H1 (cell line): ENCODE measurements at regions not wholly inside any gene's neighbourhood (a gene's known extent, or its start where the extent isn't known, plus 50 kb on each side); places are given as distances from the start of the nearest gene placed in this dataset.

ENCODE experiments used
- CTCF ChIA-PET: fragments of 300-600 bp; sonication (Branson Sonifier 250); formaldehyde crosslinking; loops from one replicate; lab custom pipeline; 2021; ENCODE audit not compliant: partially characterized antibody; lab: Charles Lee
- POLR2A ChIA-PET: fragments of 300-600 bp; sonication (Branson Sonifier 250); formaldehyde crosslinking; loops from one replicate; lab custom pipeline; 2021; ENCODE audit warnings: inconsistent platforms; ENCODE audit not compliant: partially characterized antibody; lab: Charles Lee
- DNase-seq, 2 experiments: peaks; one replicate each; pipeline versions ENCODE4 v3.0.0 to v3.0.0-alpha.2; 2010 to 2022; ENCODE audit warnings: low spot score in 2 of 2, low read depth in 1 of 2, mixed read lengths in 1 of 2
- FAIRE-seq: peaks from 2 replicates; lab custom pipeline; 2011; peaks lifted over from hg19 to GRCh38; lab: Jason Lieb, UNC
- H2AFZ ChIP-seq: 2 replicates; pipeline ENCODE4 v1.8.1; 2012; ENCODE audit warnings: low read length, inconsistent platforms
- H2AK5ac ChIP-seq: 2 replicates; pipeline ENCODE4 v1.6.1; 2013; ENCODE audit warnings: low read depth, low read length
- H2BK120ac ChIP-seq: replicated peaks from 2 replicates; pipeline ENCODE3; 2013; ENCODE audit warnings: low read depth, low read length, inconsistent platforms
- H2BK12ac ChIP-seq: 2 replicates; pipeline ENCODE4 v1.6.1; 2013; ENCODE audit warnings: low read depth, low read length
- H2BK15ac ChIP-seq: 2 replicates; pipeline ENCODE4 v1.6.1; 2013; ENCODE audit warnings: low read length
- H2BK20ac ChIP-seq: 2 replicates; pipeline ENCODE4 v1.6.1; 2013; ENCODE audit warnings: low read length
- H2BK5ac ChIP-seq: 2 replicates; pipeline ENCODE4 v1.6.1; 2013; ENCODE audit warnings: low read depth, low read length
- H3K14ac ChIP-seq: 2 replicates; pipeline ENCODE4 v1.6.1; 2013; ENCODE audit warnings: inconsistent platforms; ENCODE audit not compliant: insufficient read length
- H3K18ac ChIP-seq: 2 replicates; pipeline ENCODE4 v1.6.1; 2013; ENCODE audit warnings: low read length; ENCODE audit errors: extremely low read depth
- H3K23ac ChIP-seq: 2 replicates; pipeline ENCODE4 v1.6.1; 2013; ENCODE audit warnings: inconsistent platforms; ENCODE audit not compliant: insufficient read length
- H3K23me2 ChIP-seq: 2 replicates; pipeline ENCODE4 v1.6.1; 2013; ENCODE audit warnings: low read depth, low read length
- H3K27ac ChIP-seq: 2 replicates; pipeline ENCODE4 v1.6.1; 2011; ENCODE audit warnings: low read depth, low read length, inconsistent platforms
- H3K27me3 ChIP-seq, 4 experiments: replicated peaks in 1 of 4; 1 replicate in 1 of 4; 2 replicates in 3 of 4; pipeline versions ENCODE4 v1.6.1 to v1.8.1; 2011 to 2013; ENCODE audit warnings: low read length in 3 of 4, mild to moderate bottlenecking in 3 of 4, inconsistent platforms in 2 of 4, mixed read lengths in 2 of 4, moderate library complexity in 1 of 4; ENCODE audit not compliant: control insufficient read depth in 3 of 4, insufficient read depth in 3 of 4; ENCODE audit errors: extremely low read depth in 1 of 4
- H3K36me3 ChIP-seq, 4 experiments: 2 replicates each; pipeline versions ENCODE4 v1.6.1 to v1.8.1; 2011 to 2013; ENCODE audit warnings: mild to moderate bottlenecking in 4 of 4, low read length in 3 of 4, moderate library complexity in 2 of 4, control low read depth in 1 of 4, inconsistent platforms in 1 of 4; ENCODE audit not compliant: insufficient read depth in 4 of 4, control insufficient read depth in 2 of 4
- H3K4ac ChIP-seq: replicated peaks from 2 replicates; pipeline ENCODE3; 2013; ENCODE audit warnings: low read length, low read depth, mixed read lengths, inconsistent platforms; ENCODE audit not compliant: insufficient read length
- H3K4me1 ChIP-seq, 4 experiments: replicated peaks in 1 of 4; 1 replicate in 1 of 4; 2 replicates in 3 of 4; pipeline versions ENCODE4 v1.6.1 to v1.8.1; 2011 to 2013; ENCODE audit warnings: low read length in 3 of 4, inconsistent platforms in 2 of 4, mixed read lengths in 1 of 4; ENCODE audit not compliant: insufficient read depth in 4 of 4, control insufficient read depth in 3 of 4
- H3K4me2 ChIP-seq, 2 experiments: 2 replicates each; pipeline versions ENCODE4 v1.6.1 to v1.8.1; 2011 to 2013; ENCODE audit warnings: low read depth in 2 of 2, low read length in 2 of 2, control low read depth in 1 of 2, inconsistent platforms in 1 of 2, mild to moderate bottlenecking in 1 of 2; ENCODE audit not compliant: insufficient read depth in 1 of 2
- H3K4me3 ChIP-seq, 4 experiments: fragments of 200-600, 300-600 bp in 1 of 4; sonication (generic), shearing (Covaris generic), sonication (Bioruptor Twin) in 1 of 4; 2 replicates each; pipeline versions ENCODE4 v1.5.1 to v1.8.1; 2011 to 2016; ENCODE audit warnings: low read length in 4 of 4, low read depth in 3 of 4, control low read depth in 2 of 4, inconsistent platforms in 2 of 4, mild to moderate bottlenecking in 2 of 4, mixed read lengths in 1 of 4, moderate library complexity in 1 of 4; ENCODE audit not compliant: insufficient read depth in 2 of 4; ENCODE audit errors: extremely low read depth in 1 of 4
- H3K56ac ChIP-seq: replicated peaks from 2 replicates; pipeline ENCODE3; 2013; ENCODE audit warnings: low read depth, mild to moderate bottlenecking, mixed read lengths, low read length, inconsistent platforms; ENCODE audit not compliant: insufficient read length
- H3K79me1 ChIP-seq: 2 replicates; pipeline ENCODE4 v1.6.1; 2013; ENCODE audit warnings: low read depth, low read length, control low read depth
- H3K79me2 ChIP-seq, 2 experiments: 2 replicates each; pipeline versions ENCODE4 v1.6.1 to v1.8.1; 2012 to 2013; ENCODE audit warnings: low read length in 2 of 2, mild to moderate bottlenecking in 2 of 2, inconsistent platforms in 1 of 2; ENCODE audit not compliant: insufficient read depth in 2 of 2, control insufficient read depth in 1 of 2
- H3K9ac ChIP-seq, 4 experiments: replicated peaks in 1 of 4; 1 replicate in 1 of 4; 2 replicates in 3 of 4; pipeline versions ENCODE4 v1.6.1 to v1.8.1; 2011 to 2013; ENCODE audit warnings: low read depth in 3 of 4, low read length in 3 of 4, control low read depth in 2 of 4, mild to moderate bottlenecking in 2 of 4, moderate library complexity in 2 of 4, inconsistent platforms in 1 of 4; ENCODE audit errors: extremely low read depth in 1 of 4
- H3K9me3 ChIP-seq, 2 experiments: 2 replicates each; pipeline versions ENCODE4 v1.6.1 to v1.8.1; 2012 to 2013; ENCODE audit warnings: mild to moderate bottlenecking in 2 of 2, moderate library complexity in 2 of 2, control low read depth in 1 of 2, inconsistent platforms in 1 of 2, low read depth in 1 of 2, low read length in 1 of 2, mixed read lengths in 1 of 2; ENCODE audit not compliant: insufficient read depth in 2 of 2
- H4K20me1 ChIP-seq, 2 experiments: replicated peaks in 1 of 2; 2 replicates each; pipeline versions ENCODE3 to v1.8.1; 2011 to 2013; ENCODE audit warnings: inconsistent platforms in 2 of 2, low read length in 2 of 2, mild to moderate bottlenecking in 1 of 2; ENCODE audit not compliant: insufficient read depth in 2 of 2, control insufficient read depth in 1 of 2
- H4K5ac ChIP-seq: 2 replicates; pipeline ENCODE4 v1.6.1; 2013; ENCODE audit warnings: low read length, low read depth, mixed read lengths, inconsistent platforms; ENCODE audit not compliant: insufficient read length
- H4K8ac ChIP-seq: 2 replicates; pipeline ENCODE4 v1.8.0; 2013; ENCODE audit warnings: mild to moderate bottlenecking, moderate library complexity, low read length, inconsistent platforms; ENCODE audit not compliant: insufficient read depth; ENCODE audit errors: extremely low read depth
- H4K91ac ChIP-seq: replicated peaks from 2 replicates; pipeline ENCODE3; 2013; ENCODE audit warnings: low read length, mixed read lengths, inconsistent platforms; ENCODE audit not compliant: insufficient read length
- ATF2 ChIP-seq: IDR thresholded peaks from 2 replicates; pipeline ENCODE4 v1.6.1; 2012; ENCODE audit warnings: low read length, inconsistent platforms
- CBX5 ChIP-seq: fragments of 300-800, 300-1000 bp; sonication (generic); IDR thresholded peaks from 2 replicates; pipeline ENCODE4 v1.7.1; 2016; ENCODE audit warnings: antibody characterized with exemption, low read length, low read depth
- CHD1 ChIP-seq: IDR thresholded peaks from 2 replicates; pipeline ENCODE4 v1.6.1; 2012; ENCODE audit warnings: low read depth, low read length, improper control_type of control experiment
- GABPA ChIP-seq: IDR thresholded peaks from 2 replicates; pipeline ENCODE4 v1.6.1; 2011; ENCODE audit warnings: mild to moderate bottlenecking, low read length, moderate library complexity, borderline replicate concordance; ENCODE audit not compliant: insufficient read depth
- HDAC2 ChIP-seq, 2 experiments: fragments of 300-600 bp in 1 of 2; sonication (generic) in 1 of 2; IDR thresholded peaks; 2 replicates each; pipeline ENCODE4 v1.6.1; 2011 to 2012; ENCODE audit warnings: low read depth in 2 of 2, low read length in 2 of 2, mild to moderate bottlenecking in 2 of 2, moderate library complexity in 2 of 2, borderline replicate concordance in 1 of 2, inconsistent platforms in 1 of 2
- JUND ChIP-seq: IDR thresholded peaks from 2 replicates; pipeline ENCODE4 v1.6.1; 2011; ENCODE audit warnings: mild to moderate bottlenecking, improper control_type of control experiment, low read length
- POLR2A ChIP-seq, 2 experiments: IDR thresholded peaks; 1 replicate in 1 of 2; 2 replicates in 1 of 2; pipeline ENCODE4 v1.6.1; 2011; ENCODE audit warnings: low read depth in 2 of 2, low read length in 2 of 2, mild to moderate bottlenecking in 2 of 2; ENCODE audit errors: control extremely low read depth in 1 of 2
- POLR2AphosphoS5 ChIP-seq: IDR thresholded peaks from 2 replicates; pipeline ENCODE4 v1.6.1; 2011; ENCODE audit warnings: low read depth, low read length
- RFX5 ChIP-seq: IDR thresholded peaks from 2 replicates; pipeline ENCODE4 v1.6.1; 2011; ENCODE audit warnings: low read depth, low read length, improper control_type of control experiment, borderline replicate concordance
- RXRA ChIP-seq: IDR thresholded peaks from 2 replicates; pipeline ENCODE4 v1.6.1; 2011; ENCODE audit warnings: low read depth, mild to moderate bottlenecking, low read length, moderate library complexity; ENCODE audit not compliant: insufficient read depth
- SIRT6 ChIP-seq: IDR thresholded peaks from one replicate; pipeline ENCODE4 v1.7.1; 2012; ENCODE audit warnings: low read length, inconsistent platforms
- SP4 ChIP-seq: IDR thresholded peaks from 2 replicates; pipeline ENCODE4 v1.6.1; 2012; ENCODE audit warnings: low read length, inconsistent platforms
- TBP ChIP-seq: IDR thresholded peaks from 2 replicates; pipeline ENCODE4 v1.6.1; 2011; ENCODE audit warnings: low read depth, low read length, improper control_type of control experiment
- TCF12 ChIP-seq: IDR thresholded peaks from 2 replicates; pipeline ENCODE4 v1.6.1; 2011; ENCODE audit warnings: low read depth, mild to moderate bottlenecking, low read length
- YY1 ChIP-seq: IDR thresholded peaks from 2 replicates; pipeline ENCODE4 v1.6.1; 2011; ENCODE audit warnings: low read depth, mild to moderate bottlenecking, low read length
- WGBS, 2 experiments: shearing (Covaris generic) in 1 of 2; methylation state at CpG; one replicate each; pipeline versions ENCODE4 v1.1.6 to v1.1.7; 2013 to 2015; ENCODE audit warnings: low lambda C conversion rate in 2 of 2, mixed read lengths in 2 of 2, inconsistent platforms in 1 of 2, low coverage in 1 of 2, missing lambda C conversion rate in 1 of 2; ENCODE audit not compliant: insufficient replicate concordance in 2 of 2, insufficient coverage in 1 of 2, insufficient read length in 1 of 2; ENCODE audit errors: extremely low coverage in 1 of 2, missing lambda C conversion rate in 1 of 2; 5-methylcytosine and 5-hydroxymethylcytosine counted together

DNA sequence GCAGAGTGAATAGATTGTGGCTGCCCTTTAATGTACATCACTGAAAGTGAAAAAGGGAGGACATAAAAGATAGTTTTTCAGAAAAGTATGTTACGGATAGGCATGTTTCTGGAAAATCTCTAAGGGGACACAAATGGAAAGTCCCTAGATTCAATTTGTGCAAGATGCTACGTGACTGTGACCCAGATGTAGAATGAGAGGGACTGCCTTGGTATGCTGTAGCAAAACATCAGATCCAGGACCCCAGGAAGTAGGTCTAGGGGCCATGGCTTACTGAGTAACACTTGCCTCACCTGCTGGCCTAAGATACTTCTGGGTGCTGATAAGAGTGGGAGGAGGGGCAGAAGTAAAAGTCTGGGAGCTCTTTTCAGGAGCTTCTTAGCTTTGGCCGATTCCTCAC lies 191.2 kb upstream of the PHYHIPL start:
- no peaks in the 10 kb centered on the region for H3K27me3 ChIP-seq
- CTCF ChIA-PET = interaction anchor here (1.5 kb wide), 1 partner anchor 14 kb away, joined by 3 read pairs; no protein-coding TSS in a partner anchor
- TF ChIP-seq TBP = no peak
- no peak for TF ChIP-seq YY1
- no peak for TF ChIP-seq RXRA
- TF ChIP-seq CHD1 = no peak
- TF ChIP-seq GABPA = no peak
- TF ChIP-seq HDAC2 (IDR thresholded peaks at IDR 0.05; ENCODE audit: borderline replicate concordance in 1 of 2, low read depth in 2 of 2, low read length in 2 of 2) = no peak
- TF ChIP-seq POLR2AphosphoS5 = no peak
- TF ChIP-seq POLR2A (IDR thresholded peaks at IDR 0.05; ENCODE audit: control extremely low read depth in 1 of 2, low read depth in 2 of 2, low read length in 2 of 2) = no peak
- TF ChIP-seq TCF12 = no peak
- TF ChIP-seq SP4 = no peak
- no peak for TF ChIP-seq SIRT6
- TF ChIP-seq RFX5 = no peak
- TF ChIP-seq ATF2 = no peak
- no peak for TF ChIP-seq CBX5
- no peak for TF ChIP-seq JUND

More for the DNA sequence above, 191.2 kb upstream of the PHYHIPL start:
- POLR2A ChIA-PET = no interaction called here
- Histone ChIP-seq H3K27ac (no peak overlapping the region), H3K23ac (no peak overlapping the region), H3K4ac (no peak overlapping the region), H4K91ac (no peak overlapping the region), H3K79me2 (no peaks in the 10 kb centered on the region), H3K36me3 (no peaks in the 10 kb centered on the region), H3K56ac (no peak overlapping the region), H2AFZ (no peak overlapping the region), H2AK5ac (no peak overlapping the region), H2BK15ac (no peak overlapping the region), H2BK120ac (no peak overlapping the region), H4K5ac (no peak overlapping the region), H2BK20ac (no peak overlapping the region), H3K4me1 (peaks cover 0 to 12% (median 8%) of the 10 kb centered on the region in 4 experiments; a peak in 5 of 7 replicates), H3K4me2 (no peak overlapping the region), H3K23me2 (no peaks in the 10 kb centered on the region; the same call in 1 of the 2 replicates), H3K9me3 (peaks cover 0 to under 1% of the 10 kb centered on the region in 2 experiments; a peak in 1 of 4 replicates), H4K8ac (no peak overlapping the region), H3K79me1 (no peaks in the 10 kb centered on the region), H4K20me1 (no peaks in the 10 kb centered on the region), H3K18ac (no peak overlapping the region), H3K4me3 (no peak overlapping the region), H3K9ac (no peak overlapping the region), H2BK5ac (no peak overlapping the region), H3K14ac (no peak overlapping the region), H2BK12ac (no peak overlapping the region)
- WGBS, 2 experiments = 94% methylated on average over 3 of the region's 3 CpGs; no CpG with 5 or more reads in 1 of the 2 experiments
- FAIRE-seq (no peak), DNase-seq (no peak)
